HCT116 (cell line): ENCODE measurements at regions not wholly inside any gene's neighbourhood (a gene's known extent, or its start where the extent isn't known, plus 50 kb on each side); places are given as distances from the start of the nearest gene placed in this dataset.

Experiments used
- ATAC-seq: fragments of 200-7000 bp; cut with Tn5 transposase; 2 replicates; pipeline ENCODE4 v1.9.1; 2020; ENCODE audit warnings: mild to moderate bottlenecking, moderate library complexity
- BruUV-seq: library from RNA; stranded (reverse); fragments of 400-500 nt; replicated peaks from 2 replicates; lab custom pipeline; 2021; lab: Mats Ljungman, UMichigan
- CTCF ChIA-PET: fragments of 300-600 bp; sonication (Branson Sonifier 250); formaldehyde crosslinking; loops from one replicate; lab custom pipeline; 2021; ENCODE audit warnings: antibody characterized with exemption; lab: Charles Lee
- POLR2A ChIA-PET: fragments of 300-600, 350-600 bp; sonication (Branson Sonifier 250); formaldehyde crosslinking; loops from one replicate; lab custom pipeline; 2021; ENCODE audit warnings: antibody characterized with exemption; lab: Charles Lee
- RAD21 ChIA-PET, 2 experiments: fragments of 300-600 bp; sonication (Branson Sonifier 250); formaldehyde crosslinking; loops; one replicate each; lab custom pipeline; 2023; ENCODE audit warnings: low total read pairs in 2 of 2; ENCODE audit not compliant: uncharacterized antibody in 2 of 2, unreplicated experiment in 2 of 2, low non-redundant PET in 1 of 2; lab: Charles Lee
- DNase-seq: peaks from one replicate; pipeline ENCODE4 v3.0.0-alpha.2; 2010; ENCODE audit warnings: low read depth, low spot score
- H2AFZ ChIP-seq: fragments of 200-600 bp; shearing (Covaris generic), sonication (generic); 2 replicates; pipeline ENCODE4 v1.6.1; 2017; ENCODE audit warnings: low read depth, mixed run types, mixed read lengths, antibody characterized with exemption, low read length; ENCODE audit not compliant: poor library complexity, severe bottlenecking
- H3K27ac ChIP-seq: 2 replicates; pipeline ENCODE4 v1.5.1; 2012; ENCODE audit warnings: low read depth, low read length
- H3K27me3 ChIP-seq: fragments of 200-600 bp; sonication (generic); 2 replicates; pipeline ENCODE4 v1.6.1; 2016; ENCODE audit warnings: mixed run types, low read length, mixed read lengths; ENCODE audit not compliant: insufficient read depth
- H3K36me3 ChIP-seq, 2 experiments: fragments of 200-500 bp in 1 of 2; fragments of 200-600 bp in 1 of 2; sonication (Bioruptor generic) in 1 of 2; sonication (generic) in 1 of 2; 2 replicates each; pipeline versions ENCODE4 v1.5.1 to v1.6.1; 2014 to 2016; ENCODE audit warnings: low read length in 2 of 2, inconsistent platforms in 1 of 2, mixed read lengths in 1 of 2, mixed run types in 1 of 2; ENCODE audit not compliant: insufficient read depth in 2 of 2, control insufficient read depth in 1 of 2
- H3K4me1 ChIP-seq, 2 experiments: fragments of 200-600 bp in 1 of 2; sonication (generic) in 1 of 2; 2 replicates each; pipeline versions ENCODE4 v1.5.1 to v1.6.1; 2012 to 2017; ENCODE audit warnings: low read length in 2 of 2, inconsistent platforms in 1 of 2, mild to moderate bottlenecking in 1 of 2, mixed read lengths in 1 of 2, mixed run types in 1 of 2, moderate library complexity in 1 of 2; ENCODE audit not compliant: insufficient read depth in 2 of 2, control insufficient read depth in 1 of 2
- H3K4me2 ChIP-seq: fragments of 200-600 bp; sonication (generic); 2 replicates; pipeline ENCODE4 v1.6.1; 2017; ENCODE audit warnings: mixed run types, low read length, mixed read lengths
- H3K4me3 ChIP-seq, 2 experiments: fragments of 200-600 bp in 1 of 2; sonication (generic) in 1 of 2; replicated peaks in 1 of 2; 2 replicates each; pipeline ENCODE4 v1.5.1; 2011 to 2016; ENCODE audit warnings: low read length in 2 of 2, control low read depth in 1 of 2, low read depth in 1 of 2, mild to moderate bottlenecking in 1 of 2, mixed read lengths in 1 of 2, mixed run types in 1 of 2
- H3K79me2 ChIP-seq: fragments of 200-600 bp; sonication (generic); 2 replicates; pipeline ENCODE4 v1.6.1; 2017; ENCODE audit warnings: mild to moderate bottlenecking, mixed run types, low read length, moderate library complexity, mixed read lengths; ENCODE audit not compliant: insufficient read depth
- H3K9ac ChIP-seq: fragments of 200-600 bp; sonication (generic); 2 replicates; pipeline ENCODE4 v1.6.1; 2016; ENCODE audit warnings: low read length, mixed read lengths
- H3K9me2 ChIP-seq: fragments of 200-600 bp; sonication (generic), shearing (Covaris generic); 2 replicates; pipeline ENCODE4 v1.6.1; 2017; ENCODE audit warnings: mixed run types, mild to moderate bottlenecking, moderate library complexity; ENCODE audit not compliant: insufficient read depth
- H3K9me3 ChIP-seq, 2 experiments: fragments of 200-500 bp in 1 of 2; fragments of 200-600 bp in 1 of 2; sonication (Bioruptor generic) in 1 of 2; sonication (generic) in 1 of 2; 2 replicates each; pipeline ENCODE4 v1.6.1; 2014 to 2017; ENCODE audit warnings: low read length in 2 of 2, mixed read lengths in 2 of 2, inconsistent platforms in 1 of 2, low read depth in 1 of 2, mild to moderate bottlenecking in 1 of 2, mixed run types in 1 of 2, moderate library complexity in 1 of 2; ENCODE audit not compliant: control insufficient read depth in 1 of 2, insufficient read depth in 1 of 2
- H4K20me1 ChIP-seq: fragments of 200-600 bp; sonication (generic), shearing (Covaris generic); 2 replicates; pipeline ENCODE4 v1.6.1; 2017; ENCODE audit warnings: mixed run types, mild to moderate bottlenecking, moderate library complexity; ENCODE audit not compliant: insufficient read depth
- ELF1 ChIP-seq: IDR thresholded peaks from 2 replicates; pipeline ENCODE4 v1.6.1; 2012; ENCODE audit warnings: low read depth, borderline replicate concordance
- EZH2phosphoT487 ChIP-seq: fragments of 200-600 bp; IDR thresholded peaks from 2 replicates; pipeline ENCODE4 v1.6.1; 2018; ENCODE audit warnings: antibody characterized with exemption, borderline replicate concordance
- JUND ChIP-seq: IDR thresholded peaks from 2 replicates; pipeline ENCODE4 v1.6.1; 2012
- TCF7L2 ChIP-seq: IDR thresholded peaks from 2 replicates; pipeline ENCODE4 v1.7.0; 2011; ENCODE audit warnings: borderline replicate concordance, inconsistent platforms; ENCODE audit not compliant: insufficient read depth, insufficient read length; ENCODE audit errors: extremely low read depth
- ZFX ChIP-seq: fragments of 450-650 bp; IDR thresholded peaks from 2 replicates; pipeline ENCODE4 v1.6.1; 2017
- intact Hi-C: fragments of 100-400 bp; cut with micrococcal nuclease; formaldehyde crosslinking; loops from 2 replicates; pipeline ENCODE4 v1.10.0; 2022
- TF ChIP-seq, protein P1 (sequence below): IDR thresholded peaks from 2 replicates; pipeline ENCODE4 v1.6.1; 2012; ENCODE audit warnings: low read depth

DNA sequence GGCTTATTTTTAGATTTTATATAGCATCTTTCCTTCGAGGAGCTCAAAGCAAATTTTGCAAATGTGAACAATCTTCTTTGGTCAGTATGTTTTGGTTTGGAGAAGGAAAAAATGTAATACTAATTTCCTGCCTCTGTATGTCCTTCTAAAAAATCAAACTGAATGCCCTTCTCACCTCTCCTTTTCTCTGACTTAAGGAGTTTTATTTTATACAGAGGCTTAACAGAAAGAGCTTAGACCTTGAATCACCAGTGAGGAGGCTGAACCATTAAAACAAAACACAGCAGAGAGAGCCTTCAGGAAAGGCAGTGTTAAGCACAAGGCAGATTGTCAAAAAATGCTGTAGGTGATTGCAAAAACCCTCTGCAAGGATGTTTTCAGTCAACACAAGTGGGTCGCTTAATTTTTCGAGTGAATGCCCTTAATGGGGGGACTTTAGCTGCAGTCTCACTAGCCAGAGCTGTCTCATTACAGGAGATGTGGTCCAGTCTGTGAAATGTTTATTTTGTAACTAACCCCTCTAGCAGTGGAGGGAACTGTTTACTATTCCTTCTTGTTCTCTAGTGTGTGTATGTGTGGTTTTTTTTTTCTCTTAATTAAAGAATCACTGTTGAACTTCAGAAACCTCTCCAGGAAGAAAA, 481.3 kb upstream of the CITED2 start:
- ATAC-seq (no peak), DNase-seq (no peak)
- ChIA-PET POLR2A (interaction anchor here (1.9 kb wide), 1 partner anchor 481 kb away, joined by 5 read pairs; the partner anchor contains the start of gene CITED2), CTCF (no interaction called here), RAD21 (no interaction called here)
- no peaks in the 10 kb centered on the region for H3K27me3 ChIP-seq
- H3K4me3 ChIP-seq = no peak overlapping the region
- BruUV-seq = no TSS peak
- H3K36me3 ChIP-seq = no peaks in the 10 kb centered on the region
- H3K9me2 ChIP-seq = no peaks in the 10 kb centered on the region
- H3K4me2 ChIP-seq = no peak overlapping the region
- H3K4me1 ChIP-seq = no peaks in the 10 kb centered on the region
- no peak overlapping the region for H2AFZ ChIP-seq
- no peaks in the 10 kb centered on the region for H3K9me3 ChIP-seq
- H3K27ac ChIP-seq = no peak overlapping the region
- H3K79me2 ChIP-seq = no peaks in the 10 kb centered on the region
- no peaks in the 10 kb centered on the region for H4K20me1 ChIP-seq
- no peak overlapping the region for H3K9ac ChIP-seq
- intact Hi-C loops = no loop called here
- no peak for TF ChIP-seq ELF1
- no peak for TF ChIP-seq EZH2phosphoT487
- no peak for TF ChIP-seq TCF7L2
- TF ChIP-seq, protein P1, sequence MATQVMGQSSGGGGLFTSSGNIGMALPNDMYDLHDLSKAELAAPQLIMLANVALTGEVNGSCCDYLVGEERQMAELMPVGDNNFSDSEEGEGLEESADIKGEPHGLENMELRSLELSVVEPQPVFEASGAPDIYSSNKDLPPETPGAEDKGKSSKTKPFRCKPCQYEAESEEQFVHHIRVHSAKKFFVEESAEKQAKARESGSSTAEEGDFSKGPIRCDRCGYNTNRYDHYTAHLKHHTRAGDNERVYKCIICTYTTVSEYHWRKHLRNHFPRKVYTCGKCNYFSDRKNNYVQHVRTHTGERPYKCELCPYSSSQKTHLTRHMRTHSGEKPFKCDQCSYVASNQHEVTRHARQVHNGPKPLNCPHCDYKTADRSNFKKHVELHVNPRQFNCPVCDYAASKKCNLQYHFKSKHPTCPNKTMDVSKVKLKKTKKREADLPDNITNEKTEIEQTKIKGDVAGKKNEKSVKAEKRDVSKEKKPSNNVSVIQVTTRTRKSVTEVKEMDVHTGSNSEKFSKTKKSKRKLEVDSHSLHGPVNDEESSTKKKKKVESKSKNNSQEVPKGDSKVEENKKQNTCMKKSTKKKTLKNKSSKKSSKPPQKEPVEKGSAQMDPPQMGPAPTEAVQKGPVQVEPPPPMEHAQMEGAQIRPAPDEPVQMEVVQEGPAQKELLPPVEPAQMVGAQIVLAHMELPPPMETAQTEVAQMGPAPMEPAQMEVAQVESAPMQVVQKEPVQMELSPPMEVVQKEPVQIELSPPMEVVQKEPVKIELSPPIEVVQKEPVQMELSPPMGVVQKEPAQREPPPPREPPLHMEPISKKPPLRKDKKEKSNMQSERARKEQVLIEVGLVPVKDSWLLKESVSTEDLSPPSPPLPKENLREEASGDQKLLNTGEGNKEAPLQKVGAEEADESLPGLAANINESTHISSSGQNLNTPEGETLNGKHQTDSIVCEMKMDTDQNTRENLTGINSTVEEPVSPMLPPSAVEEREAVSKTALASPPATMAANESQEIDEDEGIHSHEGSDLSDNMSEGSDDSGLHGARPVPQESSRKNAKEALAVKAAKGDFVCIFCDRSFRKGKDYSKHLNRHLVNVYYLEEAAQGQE = no peak
- no peak for TF ChIP-seq JUND
- TF ChIP-seq ZFX = no peak
